ENCODE measurements at regions not wholly inside any gene's neighbourhood (a gene's known extent, or its start where the extent isn't known, plus 50 kb on each side); places are given as distances from the start of the nearest gene placed in this dataset.

DNA sequence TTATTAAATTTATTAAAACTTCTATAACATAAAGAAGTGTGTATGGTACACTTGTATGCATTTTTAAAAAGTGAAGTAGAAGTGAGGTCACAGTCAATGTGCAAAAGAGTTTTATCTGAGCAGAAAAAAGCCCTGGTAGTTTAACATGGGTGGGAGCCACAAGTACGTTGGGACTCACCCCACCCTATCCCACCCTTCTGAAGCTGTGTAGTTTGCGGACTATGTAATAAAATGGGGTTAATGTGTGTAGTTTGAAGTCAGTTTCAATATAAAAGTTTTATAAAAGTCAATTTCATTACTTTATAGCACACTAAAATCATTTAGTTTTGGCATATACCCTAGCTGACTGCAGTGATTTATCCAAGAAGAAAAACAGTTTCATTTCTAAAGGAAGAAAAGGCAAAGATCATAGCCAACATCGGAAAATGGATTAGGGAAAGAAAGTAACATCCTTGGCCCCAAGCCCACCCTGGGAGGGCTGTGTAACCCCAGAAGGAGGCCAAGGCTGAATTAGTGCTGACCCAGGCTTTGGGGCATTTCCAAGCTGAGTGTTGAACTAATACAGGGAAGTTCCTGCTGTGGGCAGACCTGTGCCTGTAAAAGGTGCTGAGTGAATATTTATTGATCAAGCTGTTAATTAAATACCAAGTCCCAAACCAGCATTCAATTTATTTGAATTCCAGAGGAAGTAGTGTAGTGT lies 398.6 kb upstream of the ADAMTSL1 start:
- TF ChIP-seq POLR2A (IDR thresholded peaks at IDR 0.05; ENCODE audit: low read depth, low read length): no peak
- TF ChIP-seq POLR2AphosphoS5 (IDR thresholded peaks at IDR 0.05; ENCODE audit: low read length): no peak
- TF ChIP-seq, protein P1, sequence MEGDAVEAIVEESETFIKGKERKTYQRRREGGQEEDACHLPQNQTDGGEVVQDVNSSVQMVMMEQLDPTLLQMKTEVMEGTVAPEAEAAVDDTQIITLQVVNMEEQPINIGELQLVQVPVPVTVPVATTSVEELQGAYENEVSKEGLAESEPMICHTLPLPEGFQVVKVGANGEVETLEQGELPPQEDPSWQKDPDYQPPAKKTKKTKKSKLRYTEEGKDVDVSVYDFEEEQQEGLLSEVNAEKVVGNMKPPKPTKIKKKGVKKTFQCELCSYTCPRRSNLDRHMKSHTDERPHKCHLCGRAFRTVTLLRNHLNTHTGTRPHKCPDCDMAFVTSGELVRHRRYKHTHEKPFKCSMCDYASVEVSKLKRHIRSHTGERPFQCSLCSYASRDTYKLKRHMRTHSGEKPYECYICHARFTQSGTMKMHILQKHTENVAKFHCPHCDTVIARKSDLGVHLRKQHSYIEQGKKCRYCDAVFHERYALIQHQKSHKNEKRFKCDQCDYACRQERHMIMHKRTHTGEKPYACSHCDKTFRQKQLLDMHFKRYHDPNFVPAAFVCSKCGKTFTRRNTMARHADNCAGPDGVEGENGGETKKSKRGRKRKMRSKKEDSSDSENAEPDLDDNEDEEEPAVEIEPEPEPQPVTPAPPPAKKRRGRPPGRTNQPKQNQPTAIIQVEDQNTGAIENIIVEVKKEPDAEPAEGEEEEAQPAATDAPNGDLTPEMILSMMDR (IDR thresholded peaks at IDR 0.05 in 2 of 3, conservative IDR thresholded peaks at IDR 0.05 in 1 of 3; ENCODE audit: control insufficient read depth in 2 of 3, extremely low read depth in 1 of 3, insufficient read depth in 1 of 3, low read depth in 3 of 3, low read length in 3 of 3): no peak
- no peak for TF ChIP-seq ATF2 (IDR thresholded peaks at IDR 0.05; ENCODE audit: low read length)
- TF ChIP-seq BCL11A (IDR thresholded peaks at IDR 0.05; ENCODE audit: low read depth, low read length): no peak
- no peak for TF ChIP-seq SIN3A (IDR thresholded peaks at IDR 0.05; ENCODE audit: low read depth, low read length)
- TF ChIP-seq REST (IDR thresholded peaks at IDR 0.05; ENCODE audit: low read depth, low read length): no peak
- TF ChIP-seq SUPT20H (IDR thresholded peaks at IDR 0.05; ENCODE audit: borderline replicate concordance, control insufficient read depth, low read depth, low read length): no peak
- no peak for TF ChIP-seq CHD2 (IDR thresholded peaks at IDR 0.05; ENCODE audit: borderline replicate concordance, low read depth, low read length)
- TF ChIP-seq ZBTB40 (IDR thresholded peaks at IDR 0.05; ENCODE audit: borderline replicate concordance): no peak
- TF ChIP-seq CREB1 (IDR thresholded peaks at IDR 0.05; ENCODE audit: low read depth): no peak
- TF ChIP-seq EP300 (IDR thresholded peaks at IDR 0.05; ENCODE audit: borderline replicate concordance in 1 of 2, control insufficient read depth in 1 of 2, low read depth in 2 of 2, low read length in 2 of 2): no peak
- TF ChIP-seq, protein P2, sequence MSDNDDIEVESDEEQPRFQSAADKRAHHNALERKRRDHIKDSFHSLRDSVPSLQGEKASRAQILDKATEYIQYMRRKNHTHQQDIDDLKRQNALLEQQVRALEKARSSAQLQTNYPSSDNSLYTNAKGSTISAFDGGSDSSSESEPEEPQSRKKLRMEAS (IDR thresholded peaks at IDR 0.05; ENCODE audit: low read depth, low read length): no peak
